GM19035 (cell line): ENCODE measurements at regions not wholly inside any gene's neighbourhood (a gene's known extent, or its start where the extent isn't known, plus 50 kb on each side); places are given as distances from the start of the nearest gene placed in this dataset.

Experiments
- ATAC-seq: cut with Tn5 transposase; IDR thresholded peaks from one replicate; pipeline ENCODE4 v1.9.1; 2021; ENCODE audit not compliant: unreplicated experiment

GRCh38 chr6:148238713-148239112 is 103.9 kb upstream of the SASH1 start:
- ATAC-seq: no peak

DNA sequence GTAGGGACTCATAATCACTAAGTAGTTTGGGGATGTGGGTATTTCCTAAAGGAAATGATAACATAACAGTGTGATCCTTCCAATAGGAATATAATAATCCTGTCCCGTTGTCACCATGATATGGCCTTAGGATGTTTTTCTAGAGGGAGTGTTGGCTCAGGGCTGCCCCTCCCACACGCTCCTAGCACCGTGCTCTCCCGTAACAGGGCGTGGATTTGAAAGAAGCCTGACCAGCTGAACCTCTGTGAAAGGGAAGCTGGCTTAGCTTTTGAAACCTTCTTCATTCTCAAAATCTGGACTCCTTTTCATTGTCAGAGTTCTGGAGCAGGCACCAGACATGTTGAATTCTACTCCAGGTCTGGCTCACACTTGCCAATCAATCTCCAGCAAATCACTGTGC is 103.4 kb upstream of the SASH1 start:
- no peak for ATAC-seq

DNA sequence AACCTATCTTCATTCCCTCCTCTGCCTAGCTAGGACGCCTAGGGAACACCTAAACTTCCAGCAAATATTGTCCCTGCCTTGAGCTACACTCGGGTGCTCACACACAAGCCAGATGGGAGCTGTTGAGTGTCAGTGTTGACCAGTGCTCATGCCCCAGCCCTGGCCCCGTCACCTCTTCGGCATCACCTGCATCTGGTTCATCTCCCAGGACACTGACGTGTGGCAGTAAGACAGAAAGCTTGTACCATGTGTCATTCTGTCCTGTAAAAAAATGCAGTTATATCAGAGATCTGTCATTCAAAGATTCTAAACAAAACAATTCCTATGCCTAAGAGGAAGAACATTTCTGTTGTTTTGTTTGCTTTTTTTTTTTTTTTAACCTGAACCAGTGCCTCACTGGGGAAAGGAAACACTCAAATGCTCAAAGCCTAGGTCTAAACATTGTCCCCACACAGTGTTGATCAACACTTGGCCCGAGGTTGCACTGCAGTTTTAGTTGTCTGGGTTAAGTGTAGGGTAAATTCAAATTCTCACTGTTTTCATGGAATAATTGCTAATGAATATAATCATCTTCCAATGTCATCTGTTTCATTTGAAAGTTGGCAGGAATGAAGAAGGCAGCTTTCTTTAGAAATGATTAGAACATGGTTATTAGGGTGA is 102.7 kb upstream of the SASH1 start:
- no peak for ATAC-seq

DNA sequence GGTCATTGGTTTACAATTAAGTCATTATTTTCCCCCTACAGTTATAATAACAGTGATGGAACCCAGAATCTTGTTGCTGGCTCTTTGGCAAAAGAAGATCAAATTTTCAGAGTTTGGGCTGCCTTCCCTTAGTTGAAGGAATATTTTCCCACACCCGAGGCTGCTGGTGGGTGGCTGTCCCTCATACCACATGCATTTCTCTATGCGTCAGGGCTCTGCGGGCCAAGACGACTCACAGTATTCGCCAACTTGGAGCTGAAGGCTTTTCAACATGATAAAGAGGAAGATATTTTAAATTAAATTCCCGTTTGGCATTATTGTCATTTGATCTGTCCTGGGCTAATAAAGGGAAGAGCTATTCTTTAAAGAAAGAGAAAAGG is 102.2 kb upstream of the SASH1 start:
- ATAC-seq: no peak

- ATAC-seq: no peak
Measured at GRCh38 chr6:148240861-148241477, 101.7 kb upstream of the SASH1 start.

DNA sequence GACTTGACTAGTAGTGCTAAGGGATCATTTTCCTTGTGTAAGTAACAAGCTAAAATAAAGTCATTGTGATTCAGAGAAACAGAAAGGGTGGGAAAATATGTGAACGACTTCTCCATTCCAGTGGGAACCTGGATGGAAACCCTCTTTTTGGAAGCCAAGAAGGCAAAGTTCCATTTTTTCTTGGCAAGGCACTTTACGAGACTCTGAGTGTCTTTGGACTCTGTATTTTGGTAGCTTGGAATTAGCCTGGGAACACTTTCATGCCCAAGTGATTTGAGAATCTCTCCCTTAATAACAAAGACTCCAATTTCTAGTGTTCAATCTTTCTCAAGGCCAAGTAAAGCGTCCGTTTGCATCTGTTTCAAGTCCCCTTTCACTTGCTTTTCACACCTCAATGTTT is 100.5 kb upstream of the SASH1 start:
- no peak for ATAC-seq

GRCh38 chr6:148244217-148244935 is 98.3 kb upstream of the SASH1 start:
- no peak for ATAC-seq

DNA sequence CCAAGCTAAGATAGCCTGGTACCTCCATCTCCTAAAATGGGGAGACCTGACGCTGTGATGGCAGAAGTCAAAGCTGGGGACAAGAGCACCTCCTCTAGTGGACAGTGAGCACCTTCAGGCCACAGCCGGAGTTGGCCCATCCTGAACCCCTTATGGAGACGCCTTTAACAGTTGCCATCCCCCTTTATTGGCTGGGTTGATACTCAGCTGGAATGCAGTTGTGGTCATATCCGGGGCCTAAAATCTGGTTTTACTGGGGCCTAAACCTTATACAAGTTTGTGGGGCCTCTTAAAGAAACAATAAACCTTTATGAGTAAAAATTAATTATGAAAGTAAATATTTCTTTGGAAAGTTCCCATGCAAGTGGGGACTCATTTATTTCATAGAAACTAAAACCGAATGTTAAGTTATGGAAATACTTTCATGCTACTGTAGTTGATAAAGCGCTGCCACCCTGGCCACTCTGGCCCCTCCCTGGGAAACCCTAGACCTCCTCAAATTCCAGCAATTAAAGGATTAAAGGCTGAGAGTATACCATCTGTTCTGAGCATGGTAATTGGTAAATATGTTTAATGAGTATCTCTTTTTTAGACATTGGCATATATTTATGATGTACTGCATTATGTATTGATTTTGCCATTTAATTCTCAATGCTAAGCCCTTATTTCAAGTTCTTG is 95.1 kb upstream of the SASH1 start:
- no peak for ATAC-seq

GRCh38 chr6:148249160-148249559 is 93.5 kb upstream of the SASH1 start:
- no peak for ATAC-seq

GRCh38 chr6:148249679-148250375 is 92.8 kb upstream of the SASH1 start:
- ATAC-seq: no peak

GRCh38 chr6:148250975-148251685 is 91.5 kb upstream of the SASH1 start:
- ATAC-seq: no peak

GRCh38 chr6:148251891-148252290 is 90.7 kb upstream of the SASH1 start:
- ATAC-seq: no peak

DNA sequence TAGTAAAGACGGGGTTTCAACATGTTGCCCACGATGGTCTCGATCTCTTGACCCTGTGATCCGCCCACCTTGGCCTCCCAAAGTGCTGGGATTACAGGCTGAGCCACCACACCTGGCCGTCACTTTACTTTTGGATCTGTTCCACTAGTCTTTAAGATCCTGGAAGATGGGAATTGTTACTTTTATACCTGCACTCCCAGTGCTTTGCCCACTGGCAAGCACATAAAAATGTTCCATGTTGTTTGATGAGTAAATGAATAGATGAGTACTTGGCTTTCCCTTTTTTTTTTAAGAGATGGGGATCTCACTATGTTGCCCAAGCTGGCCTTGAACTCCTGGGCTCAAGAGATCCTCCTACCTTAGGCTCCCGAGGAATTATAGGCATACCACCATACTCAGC is 84.8 kb upstream of the SASH1 start:
- no peak for ATAC-seq

GRCh38 chr6:148258868-148259267 is 83.8 kb upstream of the SASH1 start:
- no peak for ATAC-seq

GRCh38 chr6:148261470-148261869 is 81.2 kb upstream of the SASH1 start:
- ATAC-seq: no peak

DNA sequence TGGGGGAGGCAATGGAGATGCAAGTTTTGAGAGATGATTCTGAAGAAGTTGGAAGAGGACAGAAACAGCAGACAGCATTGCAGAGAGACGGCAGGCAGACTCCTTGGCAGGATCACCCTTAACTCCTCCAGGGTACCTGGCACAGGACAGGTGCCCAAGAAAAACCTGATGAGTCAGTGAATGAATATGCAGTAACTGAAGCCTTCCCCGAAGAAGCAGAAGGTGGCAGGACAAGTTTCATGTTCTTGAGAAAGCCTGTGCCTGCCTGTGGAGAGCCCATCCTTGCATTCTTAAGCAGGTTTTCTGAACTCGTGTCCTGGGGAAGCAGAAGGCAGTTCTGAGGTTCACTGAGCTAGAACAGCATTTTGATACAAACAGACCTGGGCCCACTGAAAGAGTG is 79.6 kb upstream of the SASH1 start:
- no peak for ATAC-seq

- ATAC-seq: no peak
Measured at GRCh38 chr6:148263961-148264360, 78.7 kb upstream of the SASH1 start.

- no peak for ATAC-seq
Measured at GRCh38 chr6:148265054-148265453, 77.6 kb upstream of the SASH1 start.

- ATAC-seq: no peak
Measured at GRCh38 chr6:148269386-148269785, 73.3 kb upstream of the SASH1 start.

DNA sequence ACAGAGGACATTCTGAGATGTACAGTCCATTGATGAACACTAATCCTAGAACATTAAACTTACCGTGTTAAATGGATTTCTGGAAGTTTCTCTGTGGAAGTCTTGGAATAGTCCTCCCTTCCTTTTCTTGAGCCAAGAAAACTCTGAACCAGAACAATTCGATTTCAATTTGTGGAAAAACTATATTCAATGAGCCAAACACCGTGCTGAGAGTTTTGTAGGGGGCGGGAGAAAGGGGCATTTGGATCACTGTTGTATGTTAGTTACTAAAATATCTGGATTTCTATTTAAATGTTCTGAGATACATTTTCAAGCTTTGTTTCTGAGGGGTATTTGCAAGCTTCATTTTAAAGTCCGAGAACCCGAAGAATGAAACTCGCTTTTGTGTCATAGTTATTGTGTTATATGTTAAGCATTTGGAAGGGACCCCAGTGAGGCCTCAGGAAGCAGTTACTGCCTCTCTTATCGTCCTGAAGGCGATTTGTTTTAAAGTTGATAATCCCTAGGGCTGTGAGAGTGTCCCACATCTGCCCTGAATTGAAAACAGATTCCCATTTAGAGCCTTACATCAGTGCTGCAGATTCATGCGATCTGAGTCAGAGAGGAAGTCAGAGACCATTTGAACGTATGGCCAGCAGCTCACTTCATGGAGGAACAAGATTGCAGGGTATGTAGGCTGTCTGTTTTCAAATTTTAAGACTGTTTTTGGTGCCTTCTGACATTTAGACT is 70.8 kb upstream of the SASH1 start:
- ATAC-seq: no peak
